ENCODE measurements at regions not wholly inside any gene's neighbourhood (a gene's known extent, or its start where the extent isn't known, plus 50 kb on each side); places are given as distances from the start of the nearest gene placed in this dataset.

DNA sequence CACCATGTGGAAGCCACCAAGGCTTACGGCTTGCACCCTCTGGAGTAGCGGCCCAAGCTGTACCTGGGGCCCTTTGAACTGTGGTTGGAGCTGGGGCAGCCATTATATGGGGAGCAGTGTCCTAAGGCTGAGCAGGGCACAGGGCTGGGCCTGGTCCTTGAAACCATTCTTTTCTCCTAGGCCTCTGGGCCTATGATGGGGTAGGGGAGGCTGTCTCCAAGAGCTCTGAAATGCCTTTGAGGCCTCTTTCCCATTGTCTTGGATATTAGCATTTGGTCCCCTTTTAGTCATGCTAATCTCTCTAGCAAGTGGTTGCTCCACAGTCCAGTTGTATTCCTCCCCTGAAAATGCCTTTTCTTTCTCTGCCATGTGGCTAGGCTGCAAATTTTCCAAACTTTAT, 96.4 kb upstream of the ARX start:
- TF ChIP-seq, protein P1, sequence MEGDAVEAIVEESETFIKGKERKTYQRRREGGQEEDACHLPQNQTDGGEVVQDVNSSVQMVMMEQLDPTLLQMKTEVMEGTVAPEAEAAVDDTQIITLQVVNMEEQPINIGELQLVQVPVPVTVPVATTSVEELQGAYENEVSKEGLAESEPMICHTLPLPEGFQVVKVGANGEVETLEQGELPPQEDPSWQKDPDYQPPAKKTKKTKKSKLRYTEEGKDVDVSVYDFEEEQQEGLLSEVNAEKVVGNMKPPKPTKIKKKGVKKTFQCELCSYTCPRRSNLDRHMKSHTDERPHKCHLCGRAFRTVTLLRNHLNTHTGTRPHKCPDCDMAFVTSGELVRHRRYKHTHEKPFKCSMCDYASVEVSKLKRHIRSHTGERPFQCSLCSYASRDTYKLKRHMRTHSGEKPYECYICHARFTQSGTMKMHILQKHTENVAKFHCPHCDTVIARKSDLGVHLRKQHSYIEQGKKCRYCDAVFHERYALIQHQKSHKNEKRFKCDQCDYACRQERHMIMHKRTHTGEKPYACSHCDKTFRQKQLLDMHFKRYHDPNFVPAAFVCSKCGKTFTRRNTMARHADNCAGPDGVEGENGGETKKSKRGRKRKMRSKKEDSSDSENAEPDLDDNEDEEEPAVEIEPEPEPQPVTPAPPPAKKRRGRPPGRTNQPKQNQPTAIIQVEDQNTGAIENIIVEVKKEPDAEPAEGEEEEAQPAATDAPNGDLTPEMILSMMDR (IDR thresholded peaks at IDR 0.05; ENCODE audit: low read depth, low read length, poor library complexity, severe bottlenecking) = no peak
- TF ChIP-seq EZH2phosphoT487 (IDR thresholded peaks at IDR 0.05; ENCODE audit: borderline replicate concordance, low read length) = no peak
